Muscle of leg (tissue), 3 donors: ENCODE measurements at regions not wholly inside any gene's neighbourhood (a gene's known extent, or its start where the extent isn't known, plus 50 kb on each side); places are given as distances from the start of the nearest gene placed in this dataset.
"Not testable (repeated sequence)": the region's sequence is repeated elsewhere in the genome, so short reads cannot be mapped to it uniquely, and the experiment has no call there.

Source experiments
- DNase-seq: peaks from one replicate; pipeline ENCODE4 v3.0.0; 2013
- H3K27ac ChIP-seq: one replicate; pipeline ENCODE4 v1.5.1; 2013; ENCODE audit warnings: mild to moderate bottlenecking, low read length, control low read depth
- H3K27me3 ChIP-seq: one replicate; pipeline ENCODE4 v1.6.1; 2013; ENCODE audit warnings: low read length; ENCODE audit not compliant: control insufficient read depth, insufficient read depth
- H3K36me3 ChIP-seq: one replicate; pipeline ENCODE4 v1.6.1; 2013; ENCODE audit warnings: low read length; ENCODE audit not compliant: control insufficient read depth, insufficient read depth
- H3K4me1 ChIP-seq: one replicate; pipeline ENCODE4 v1.6.1; 2013; ENCODE audit warnings: low read length; ENCODE audit not compliant: control insufficient read depth, insufficient read depth
- H3K4me3 ChIP-seq: one replicate; pipeline ENCODE4 v1.5.1; 2013; ENCODE audit warnings: low read length, control low read depth
- H3K9me3 ChIP-seq: replicated peaks from 2 replicates; pipeline ENCODE4 v1.6.1; 2013; ENCODE audit warnings: low read depth, low read length; ENCODE audit not compliant: control insufficient read depth
- WGBS: methylation state at CpG from one replicate; pipeline ENCODE4 v1.1.5; 2013; ENCODE audit warnings: missing lambda C conversion rate; ENCODE audit not compliant: insufficient coverage; 5-methylcytosine and 5-hydroxymethylcytosine counted together

DNA sequence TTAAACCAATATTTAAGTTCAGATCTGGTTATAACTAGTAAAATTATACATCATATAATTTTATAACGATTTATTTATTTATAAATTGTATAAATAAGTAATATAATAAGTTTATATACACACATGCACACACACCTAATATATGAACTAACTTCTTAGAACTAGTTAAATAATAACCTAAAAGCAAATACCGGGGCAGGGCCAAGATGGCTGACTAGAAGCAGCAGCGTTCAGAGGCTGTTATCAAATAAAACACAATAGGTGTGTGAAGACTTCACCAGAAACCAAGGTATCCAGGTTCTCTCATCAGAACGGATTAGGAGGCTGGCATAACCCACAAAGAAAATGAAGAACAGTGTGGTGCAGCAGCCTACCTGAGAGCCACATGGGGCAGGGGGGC lies 653.6 kb upstream of the CBLB start:
- no peaks in the 10 kb centered on the region for H3K36me3 ChIP-seq
- peaks cover under 1% of the 10 kb centered on the region for H3K9me3 ChIP-seq
- no peak for DNase-seq
- WGBS = 72% methylated on average over 2 of the region's 4 CpGs
- H3K4me3 ChIP-seq = no peak overlapping the region
- no peaks in the 10 kb centered on the region for H3K27me3 ChIP-seq
- H3K27ac ChIP-seq = no peak overlapping the region
- H3K4me1 ChIP-seq = no peaks in the 10 kb centered on the region

DNA sequence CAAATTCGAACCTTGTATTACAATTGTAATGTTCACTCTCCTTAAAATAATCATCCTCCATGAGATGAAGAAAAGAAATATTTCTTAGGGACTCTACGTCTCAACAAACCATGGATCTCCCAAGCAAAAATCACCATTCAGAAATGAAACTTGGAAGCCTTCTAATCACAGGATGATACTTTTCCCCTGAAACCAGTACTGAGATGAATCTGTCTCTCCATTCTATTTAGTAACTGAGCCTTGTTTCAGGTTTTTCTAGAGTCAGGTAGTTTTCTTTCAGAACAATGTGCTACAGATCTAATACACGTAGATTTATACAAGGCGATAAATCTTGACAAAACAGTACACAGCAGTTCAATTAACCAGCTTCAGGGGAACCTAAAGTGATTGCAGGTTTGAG lies 660.1 kb upstream of the CBLB start:
- Histone ChIP-seq H3K27ac (no peak overlapping the region), H3K9me3 (peaks cover 2% of the 10 kb centered on the region), H3K27me3 (no peaks in the 10 kb centered on the region), H3K4me3 (no peak overlapping the region), H3K4me1 (no peaks in the 10 kb centered on the region), H3K36me3 (no peaks in the 10 kb centered on the region)
- WGBS = no CpG with 5 or more reads among the region's 4 CpGs
- DNase-seq = no peak

DNA sequence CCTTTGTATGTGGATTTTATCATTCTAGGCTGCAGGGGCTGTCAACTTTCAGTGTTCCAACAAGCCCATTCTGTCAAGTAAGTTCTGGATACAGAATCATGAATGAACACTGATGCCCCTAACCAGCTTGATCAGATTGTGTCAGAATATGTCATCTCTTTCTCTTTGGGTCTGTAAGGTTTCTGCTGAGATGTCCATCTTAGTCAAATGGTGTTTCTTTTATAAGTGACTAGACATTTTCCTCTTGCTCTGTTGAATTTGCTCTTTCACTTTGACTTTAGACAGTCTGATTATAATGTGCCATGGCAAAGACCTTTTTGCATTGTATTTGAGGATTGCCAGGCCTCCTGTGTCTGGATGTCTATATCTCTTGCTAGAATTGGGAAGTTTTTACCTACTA lies 660.9 kb upstream of the CBLB start:
- H3K27ac ChIP-seq = no peak overlapping the region
- H3K4me1 ChIP-seq = no peaks in the 10 kb centered on the region
- peaks cover 2% of the 10 kb centered on the region for H3K9me3 ChIP-seq
- H3K27me3 ChIP-seq = no peaks in the 10 kb centered on the region
- DNase-seq = no peak
- no peak overlapping the region for H3K4me3 ChIP-seq
- no peaks in the 10 kb centered on the region for H3K36me3 ChIP-seq

DNA sequence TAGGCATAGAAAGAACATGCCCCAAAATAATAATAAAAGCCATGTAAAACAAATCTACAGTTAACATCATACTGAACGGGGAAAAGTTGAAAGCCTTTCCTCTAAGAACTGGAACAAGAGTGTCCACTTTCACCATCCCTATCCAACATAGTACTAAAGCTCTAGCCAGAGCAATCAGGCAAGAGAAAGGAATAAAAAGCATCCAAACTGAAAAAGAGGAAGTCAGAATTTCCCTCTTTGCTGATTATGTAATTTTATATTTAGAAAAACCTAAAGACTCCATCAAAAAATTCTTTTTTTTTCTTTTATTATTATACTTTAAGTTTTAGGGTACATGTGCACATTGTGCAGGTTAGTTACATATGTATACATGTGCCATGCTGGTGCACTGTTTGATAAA lies 661.6 kb upstream of the CBLB start:
- H3K4me1 ChIP-seq = no peaks in the 10 kb centered on the region
- H3K36me3 ChIP-seq = no peaks in the 10 kb centered on the region
- H3K9me3 ChIP-seq = peaks cover 2% of the 10 kb centered on the region
- H3K27ac ChIP-seq = no peak overlapping the region
- no peak for DNase-seq
- no peaks in the 10 kb centered on the region for H3K27me3 ChIP-seq
- H3K4me3 ChIP-seq = no peak overlapping the region
- WGBS = no CpG with 5 or more reads among the region's 1 CpG

DNA sequence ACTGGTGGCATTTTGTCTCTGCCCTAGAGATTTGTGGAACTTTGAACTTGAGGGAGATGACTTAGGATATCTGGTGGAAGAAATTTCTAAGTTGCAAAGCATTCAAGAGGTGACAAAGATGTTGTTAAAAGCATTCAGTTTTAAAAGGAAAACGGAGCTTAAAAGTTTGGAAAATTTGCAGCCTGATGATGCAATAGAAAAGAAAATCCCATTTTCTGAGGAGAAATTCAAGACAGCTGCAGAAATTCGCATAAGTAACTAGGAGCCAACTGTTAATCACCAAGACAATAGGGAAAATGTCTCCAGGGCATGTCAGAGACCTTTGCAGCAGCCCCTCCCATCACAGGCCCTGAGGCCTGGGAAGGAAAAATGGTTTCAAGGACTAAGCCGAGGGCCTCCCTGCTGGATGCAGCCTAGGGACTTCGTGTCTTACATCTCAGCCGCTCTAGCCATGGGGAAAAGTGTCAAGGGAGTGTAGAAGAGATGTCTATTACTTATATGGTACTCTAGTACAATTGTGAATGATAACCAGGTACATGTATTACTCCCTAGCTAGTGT lies 663.0 kb upstream of the CBLB start:
- H3K4me1 ChIP-seq, H3K27me3 ChIP-seq, H3K36me3 ChIP-seq, H3K4me3 ChIP-seq, DNase-seq, H3K9me3 ChIP-seq, H3K27ac ChIP-seq: not testable (repeated sequence)
- WGBS = no CpG with 5 or more reads among the region's 5 CpGs

DNA sequence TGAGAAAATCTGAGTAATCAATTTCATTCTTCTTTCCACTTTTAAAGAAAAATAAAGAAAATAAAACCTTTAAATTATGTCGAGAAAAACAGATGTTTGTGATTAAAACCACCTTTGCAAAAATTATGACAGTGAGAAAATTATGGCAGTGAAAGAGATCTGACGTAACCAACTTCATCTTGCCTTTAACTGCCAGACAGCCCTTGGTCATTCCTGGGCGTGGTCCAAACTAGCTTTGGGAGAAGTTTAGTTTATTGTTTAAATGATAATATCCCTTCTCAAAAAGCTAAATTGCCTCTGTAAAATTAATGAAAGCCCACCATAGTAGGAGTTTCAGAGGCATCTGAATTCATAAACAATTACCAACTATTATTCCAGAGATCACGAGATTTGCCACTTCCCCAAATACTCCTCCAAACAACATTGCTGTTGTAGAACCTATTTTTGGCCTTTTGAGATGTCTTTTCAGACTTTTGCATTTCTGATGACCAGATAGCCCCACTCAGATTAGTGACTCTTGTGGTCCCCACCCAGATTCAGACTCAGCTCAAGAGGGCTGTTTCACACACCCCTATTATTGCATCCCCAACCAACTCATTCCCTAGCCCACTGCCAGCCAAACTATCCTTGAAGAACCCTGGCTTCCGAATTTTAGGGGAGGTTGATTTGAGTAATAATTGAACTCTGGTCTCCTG lies 664.4 kb upstream of the CBLB start:
- Histone ChIP-seq H3K36me3 (no peaks in the 10 kb centered on the region), H3K9me3 (no peaks in the 10 kb centered on the region), H3K27me3 (no peaks in the 10 kb centered on the region), H3K4me3 (no peak overlapping the region), H3K4me1 (no peaks in the 10 kb centered on the region), H3K27ac (no peak overlapping the region)
- WGBS = 100% methylated on average over 1 of the region's 5 CpGs
- DNase-seq = peak; percentile 29

DNA sequence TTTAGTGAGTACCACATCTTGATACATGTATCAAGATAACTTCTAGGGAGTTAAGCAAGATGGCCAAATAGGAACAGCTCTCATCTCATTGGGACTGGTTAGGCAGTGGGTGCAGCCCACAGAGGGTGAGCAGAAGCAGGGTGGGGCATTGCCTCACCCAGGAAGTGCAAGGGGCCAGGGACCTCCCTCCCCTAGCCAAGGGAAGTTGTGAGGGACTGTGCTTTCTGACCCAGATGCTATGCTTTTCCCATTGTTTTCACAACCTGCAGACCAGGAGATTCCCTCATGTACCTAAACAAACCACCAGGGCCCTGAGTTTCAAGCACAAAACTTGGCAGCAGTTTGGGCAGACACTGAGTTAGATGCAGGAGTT lies 665.0 kb upstream of the CBLB start:
- H3K4me3 ChIP-seq = no peak overlapping the region
- no peaks in the 10 kb centered on the region for H3K9me3 ChIP-seq
- no peak for DNase-seq
- H3K27ac ChIP-seq = no peak overlapping the region
- H3K4me1 ChIP-seq = no peaks in the 10 kb centered on the region
- no peaks in the 10 kb centered on the region for H3K27me3 ChIP-seq
- H3K36me3 ChIP-seq = no peaks in the 10 kb centered on the region

DNA sequence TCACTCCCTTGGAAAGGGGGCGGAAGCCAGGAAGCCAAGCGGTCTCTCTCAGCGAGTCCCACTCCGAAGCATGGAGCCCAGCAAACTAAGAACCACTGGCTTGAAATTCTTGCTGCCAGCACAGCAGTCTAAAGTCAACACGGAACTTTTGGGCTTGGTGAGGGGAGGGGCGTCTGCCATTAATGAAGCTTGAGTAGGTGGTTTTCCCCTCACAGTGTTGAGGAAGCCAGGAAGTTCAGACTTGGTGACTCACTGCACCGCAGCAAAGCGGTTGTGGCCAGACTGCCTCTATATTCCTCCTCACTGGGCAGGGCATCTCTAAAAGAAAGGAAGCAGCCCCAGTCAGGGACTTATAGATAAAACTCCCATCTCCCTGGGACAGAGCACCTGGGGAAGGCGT lies 665.4 kb upstream of the CBLB start:
- Histone ChIP-seq H3K4me1 (no peaks in the 10 kb centered on the region), H3K4me3 (no peak overlapping the region), H3K36me3 (no peaks in the 10 kb centered on the region), H3K27me3 (no peaks in the 10 kb centered on the region), H3K9me3 (no peaks in the 10 kb centered on the region), H3K27ac (no peak overlapping the region)
- 79% methylated on average over 4 of the region's 9 CpGs for WGBS
- DNase-seq = no peak

DNA sequence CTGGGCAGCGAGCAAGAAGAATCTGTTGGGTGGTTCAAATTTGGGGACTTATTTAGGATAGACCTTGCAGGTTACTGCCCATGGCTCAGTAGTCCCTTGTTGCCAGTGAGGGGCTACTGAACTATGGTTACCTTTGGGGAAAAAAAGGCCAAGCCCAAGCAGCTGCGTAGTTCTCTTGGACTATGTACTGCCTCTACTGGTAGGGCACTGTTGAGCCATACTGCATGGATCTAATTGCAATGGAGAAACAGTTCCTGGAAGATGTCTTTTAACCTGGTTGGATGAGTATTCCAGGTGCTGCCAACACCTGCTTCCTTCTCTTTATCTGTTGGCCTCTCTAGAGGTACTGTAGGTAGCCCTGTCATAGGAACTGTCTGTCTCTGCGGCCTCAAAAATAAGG lies 671.9 kb upstream of the CBLB start:
- H3K27me3 ChIP-seq = no peaks in the 10 kb centered on the region
- H3K9me3 ChIP-seq = no peaks in the 10 kb centered on the region
- no peak for DNase-seq
- no peak overlapping the region for H3K27ac ChIP-seq
- H3K36me3 ChIP-seq = no peaks in the 10 kb centered on the region
- no peak overlapping the region for H3K4me3 ChIP-seq
- 100% methylated on average over 2 of the region's 3 CpGs for WGBS
- no peaks in the 10 kb centered on the region for H3K4me1 ChIP-seq

DNA sequence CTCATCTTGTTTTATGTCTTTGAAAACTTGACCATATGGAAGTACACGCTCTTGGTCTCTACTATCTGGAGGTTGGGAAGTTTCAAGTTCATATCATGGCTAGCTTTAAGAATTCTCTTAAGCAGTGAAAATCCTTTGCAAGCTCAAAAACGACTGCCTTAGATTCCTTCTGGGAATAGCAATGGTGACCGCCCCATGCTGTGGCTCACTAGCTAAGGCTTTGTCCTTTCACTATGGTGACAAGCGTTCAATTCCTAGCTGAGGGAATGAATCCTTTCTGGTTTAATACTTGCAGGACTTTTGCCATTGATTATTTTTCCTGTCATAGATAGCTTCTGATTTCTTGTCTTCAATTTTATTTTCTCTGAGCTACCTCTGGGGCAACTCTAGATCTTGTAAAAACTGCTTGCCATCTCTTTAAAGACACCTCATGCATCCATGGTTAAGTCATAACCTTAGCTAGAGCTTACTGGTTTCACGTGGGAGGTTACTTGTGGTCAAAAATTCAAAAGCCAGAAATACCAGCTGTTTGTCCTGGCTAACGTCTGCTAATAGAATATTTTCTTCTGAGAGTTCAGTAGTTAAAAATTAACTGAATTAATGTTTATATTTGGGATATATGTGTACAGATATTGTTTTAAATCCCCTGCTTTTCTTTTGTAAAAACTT lies 673.4 kb upstream of the CBLB start:
- WGBS = 55% methylated on average over 2 of the region's 6 CpGs
- no peak overlapping the region for H3K4me3 ChIP-seq
- no peaks in the 10 kb centered on the region for H3K36me3 ChIP-seq
- no peak for DNase-seq
- no peak overlapping the region for H3K27ac ChIP-seq
- no peaks in the 10 kb centered on the region for H3K9me3 ChIP-seq
- no peaks in the 10 kb centered on the region for H3K27me3 ChIP-seq
- H3K4me1 ChIP-seq = no peaks in the 10 kb centered on the region
